Astrocyte of the spinal cord (primary cell): ENCODE measurements at regions not wholly inside any gene's neighbourhood (a gene's known extent, or its start where the extent isn't known, plus 50 kb on each side); places are given as distances from the start of the nearest gene placed in this dataset.

Experiments
- DNase-seq: peaks from one replicate; pipeline ENCODE4 v3.0.0; 2011; ENCODE audit warnings: low read depth, low spot score
- H3K4me3 ChIP-seq: 2 replicates; pipeline ENCODE4 v1.5.1; 2011; ENCODE audit warnings: low read depth, mild to moderate bottlenecking, low read length, moderate library complexity
- CTCF ChIP-seq: IDR thresholded peaks from 2 replicates; pipeline ENCODE4 v1.5.1; 2012; ENCODE audit warnings: low read depth, mild to moderate bottlenecking, low read length, inconsistent platforms
- in situ Hi-C: cut with HindIII; loops from 2 replicates; pipeline ENCODE4 v1.10.0; 2017; ENCODE audit warnings: low sequenced_read_pairs

- DNase-seq = no peak
- H3K4me3 ChIP-seq = no peak overlapping the region
- in situ Hi-C loops = no loop called here
- TF ChIP-seq CTCF = no peak
These were observed 266.3 kb upstream of the NSMCE3 start for GRCh38 chr15:29535952-29536351.

- in situ Hi-C loops = no loop called here
- DNase-seq = no peak
- no peak overlapping the region for H3K4me3 ChIP-seq
- TF ChIP-seq CTCF = no peak
These were observed 264.8 kb upstream of the NSMCE3 start for GRCh38 chr15:29534378-29534777.

- no peak for DNase-seq
- in situ Hi-C loops = no loop called here
- H3K4me3 ChIP-seq = no peak overlapping the region
- no peak for TF ChIP-seq CTCF
These were observed 264.0 kb upstream of the NSMCE3 start for GRCh38 chr15:29533647-29534046.

GRCh38 chr15:29532296-29532695, 262.7 kb upstream of the NSMCE3 start:
- no peak for DNase-seq
- no peak overlapping the region for H3K4me3 ChIP-seq
- no peak for TF ChIP-seq CTCF
- in situ Hi-C loops = no loop called here

DNA sequence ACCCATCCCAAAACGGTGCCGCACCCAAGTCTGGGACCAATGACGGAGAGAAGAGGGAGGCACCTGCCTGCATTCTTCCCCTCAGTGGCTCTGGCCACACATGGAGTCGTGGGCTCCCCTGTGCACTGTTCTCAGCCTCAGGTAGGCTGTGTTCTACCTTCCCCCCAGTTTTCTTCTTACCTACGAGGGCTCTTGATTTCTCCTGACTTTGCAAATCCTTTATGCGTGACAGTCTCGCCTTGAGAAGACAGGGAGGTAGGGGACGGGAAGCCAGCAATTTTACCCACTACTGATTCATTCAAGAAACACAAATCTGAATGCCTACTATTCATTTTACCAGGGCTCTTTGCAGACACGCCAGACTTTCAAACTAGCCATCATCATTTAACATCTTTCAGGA, 261.3 kb upstream of the NSMCE3 start:
- TF ChIP-seq CTCF = no peak
- in situ Hi-C loops = no loop called here
- H3K4me3 ChIP-seq = no peak overlapping the region
- no peak for DNase-seq

GRCh38 chr15:29529043-29529442, 259.4 kb upstream of the NSMCE3 start:
- no peak overlapping the region for H3K4me3 ChIP-seq
- in situ Hi-C loops = no loop called here
- no peak for DNase-seq
- no peak for TF ChIP-seq CTCF

- DNase-seq = no peak
- no peak overlapping the region for H3K4me3 ChIP-seq
- in situ Hi-C loops = no loop called here
- no peak for TF ChIP-seq CTCF
These were observed 258.7 kb upstream of the NSMCE3 start for GRCh38 chr15:29528276-29528675.
